WTC11 (cell line): ENCODE measurements at regions not wholly inside any gene's neighbourhood (a gene's known extent, or its start where the extent isn't known, plus 50 kb on each side); places are given as distances from the start of the nearest gene placed in this dataset.
A peak's percentile ranks its signal among the peaks of the same experiment; 100 is the strongest.

ENCODE experiments used
- ATAC-seq: fragments of 200-7000 bp; cut with Tn5 transposase; 2 replicates; pipeline ENCODE4 v1.10.0; 2021; ENCODE audit warnings: mild to moderate bottlenecking, moderate library complexity
- CTCF ChIA-PET: fragments of 300-600 bp; sonication (Branson Sonifier 250); formaldehyde crosslinking; loops from one replicate; lab custom pipeline; 2021; ENCODE audit warnings: antibody characterized with exemption; lab: Charles Lee
- POLR2A ChIA-PET: fragments of 350-600 bp; sonication (Branson Sonifier 250); formaldehyde crosslinking; loops from one replicate; lab custom pipeline; 2021; ENCODE audit warnings: antibody characterized with exemption; lab: Charles Lee
- DNase-seq: peaks from one replicate; pipeline ENCODE4 v3.0.0; 2021; ENCODE audit warnings: low spot score
- H3K27ac Mint-ChIP-seq: 2 replicates; pipeline ENCODE4 v1.8.0; 2021; ENCODE audit warnings: mixed read lengths
- H3K27me3 Mint-ChIP-seq: 2 replicates; pipeline ENCODE4 v1.8.0; 2021; ENCODE audit warnings: low read depth, mild to moderate bottlenecking, moderate library complexity, mixed read lengths
- H3K36me3 Mint-ChIP-seq: 2 replicates; pipeline ENCODE4 v1.8.0; 2021; ENCODE audit warnings: mixed read lengths
- H3K4me1 Mint-ChIP-seq: 2 replicates; pipeline ENCODE4 v1.8.0; 2022; ENCODE audit warnings: mixed read lengths
- H3K4me3 Mint-ChIP-seq: 2 replicates; pipeline ENCODE4 v1.8.0; 2021; ENCODE audit warnings: mild to moderate bottlenecking, moderate library complexity, mixed read lengths
- H3K9me3 Mint-ChIP-seq: 2 replicates; pipeline ENCODE4 v1.8.0; 2021; ENCODE audit warnings: mixed read lengths
- AR ChIP-seq: fragments of 250-450 bp; sonication (Bioruptor Pico); IDR thresholded peaks from 2 replicates; pipeline ENCODE4 v1.9.0; 2021; ENCODE audit warnings: mild to moderate bottlenecking
- ATF2 ChIP-seq: sonication (generic); formaldehyde crosslinking; IDR thresholded peaks from 2 replicates; pipeline ENCODE4 v1.8.1; 2022; ENCODE audit warnings: low read depth, missing genetic modification reagents, borderline replicate concordance
- ATF6 ChIP-seq: sonication (generic); formaldehyde crosslinking; IDR thresholded peaks from 2 replicates; pipeline ENCODE4 v1.8.1; 2023; ENCODE audit warnings: mild to moderate bottlenecking, missing genetic modification reagents
- CREM ChIP-seq: sonication (generic); formaldehyde crosslinking; IDR thresholded peaks from 2 replicates; pipeline ENCODE4 v1.8.1; 2022; ENCODE audit warnings: mild to moderate bottlenecking, missing genetic modification reagents, moderate library complexity
- FOXP1 ChIP-seq: sonication (generic); formaldehyde crosslinking; IDR thresholded peaks from 2 replicates; pipeline ENCODE4 v1.8.0; 2022; ENCODE audit warnings: missing genetic modification reagents, mild to moderate bottlenecking, moderate library complexity, borderline replicate concordance
- GABPB1 ChIP-seq: sonication (generic); formaldehyde crosslinking; IDR thresholded peaks from 2 replicates; pipeline ENCODE4 v1.8.1; 2023; ENCODE audit warnings: mild to moderate bottlenecking, missing genetic modification reagents
- GRHL2 ChIP-seq: fragments of 250-450 bp; sonication (Bioruptor Pico); IDR thresholded peaks from 2 replicates; pipeline ENCODE4 v1.8.0; 2022; ENCODE audit warnings: mild to moderate bottlenecking, moderate library complexity; ENCODE audit not compliant: insufficient replicate concordance, severe bottlenecking
- GTF2I ChIP-seq: fragments of 250-450 bp; sonication (Bioruptor Pico); conservative IDR thresholded peaks from 2 replicates; pipeline ENCODE4 v1.4.0; 2021; ENCODE audit warnings: mild to moderate bottlenecking
- JUN ChIP-seq: sonication (generic); formaldehyde crosslinking; IDR thresholded peaks from 2 replicates; pipeline ENCODE4 v1.8.0; 2023; ENCODE audit warnings: mild to moderate bottlenecking, missing genetic modification reagents
- MLX ChIP-seq: sonication (generic); formaldehyde crosslinking; IDR thresholded peaks from 2 replicates; pipeline ENCODE4 v1.8.1; 2023; ENCODE audit warnings: mild to moderate bottlenecking, missing genetic modification reagents, moderate library complexity
- MXD4 ChIP-seq: fragments of 250-450 bp; sonication (Bioruptor Pico); IDR thresholded peaks from 2 replicates; pipeline ENCODE4 v1.8.0; 2021; ENCODE audit warnings: mild to moderate bottlenecking, moderate library complexity, borderline replicate concordance
- MYBL2 ChIP-seq: sonication (generic); formaldehyde crosslinking; IDR thresholded peaks from 2 replicates; pipeline ENCODE4 v1.8.1; 2023; ENCODE audit warnings: mild to moderate bottlenecking, moderate library complexity, missing genetic modification reagents
- NFYB ChIP-seq: sonication (generic); formaldehyde crosslinking; conservative IDR thresholded peaks from 2 replicates; pipeline ENCODE4 v1.8.0; 2022; ENCODE audit warnings: low read depth, missing genetic modification reagents
- NR2C2 ChIP-seq: sonication (generic); formaldehyde crosslinking; IDR thresholded peaks from 2 replicates; pipeline ENCODE4 v1.8.0; 2022; ENCODE audit warnings: mild to moderate bottlenecking, missing genetic modification reagents
- NR3C1 ChIP-seq: sonication (generic); formaldehyde crosslinking; conservative IDR thresholded peaks from 2 replicates; pipeline ENCODE4 v1.8.1; 2023; ENCODE audit warnings: low read depth, mild to moderate bottlenecking, missing genetic modification reagents
- PRDM15 ChIP-seq: sonication (generic); formaldehyde crosslinking; IDR thresholded peaks from 2 replicates; pipeline ENCODE4 v1.8.0; 2022; ENCODE audit warnings: missing genetic modification reagents
- RELA ChIP-seq: sonication (generic); formaldehyde crosslinking; IDR thresholded peaks from 2 replicates; pipeline ENCODE4 v1.8.1; 2022; ENCODE audit warnings: missing genetic modification reagents, mild to moderate bottlenecking, borderline replicate concordance
- TEAD1 ChIP-seq: sonication (generic); formaldehyde crosslinking; IDR thresholded peaks from 2 replicates; pipeline ENCODE4 v1.8.0; 2022; ENCODE audit warnings: mild to moderate bottlenecking, missing genetic modification reagents
- USF1 ChIP-seq: sonication (generic); formaldehyde crosslinking; IDR thresholded peaks from 2 replicates; pipeline ENCODE4 v1.8.0; 2022; ENCODE audit warnings: mild to moderate bottlenecking, missing genetic modification reagents
- ZNF219 ChIP-seq: sonication (generic); formaldehyde crosslinking; IDR thresholded peaks from 2 replicates; pipeline ENCODE4 v1.8.0; 2023; ENCODE audit warnings: missing genetic modification reagents, mild to moderate bottlenecking, borderline replicate concordance
- ZNF317 ChIP-seq: sonication (generic); formaldehyde crosslinking; IDR thresholded peaks from 2 replicates; pipeline ENCODE4 v1.8.1; 2023; ENCODE audit warnings: low read depth, mild to moderate bottlenecking, moderate library complexity, missing genetic modification reagents, borderline replicate concordance
- ZNF416 ChIP-seq: fragments of 250-450 bp; sonication (Bioruptor Pico); IDR thresholded peaks from 2 replicates; pipeline ENCODE4 v1.9.0; 2021; ENCODE audit warnings: mild to moderate bottlenecking, inconsistent platforms

GRCh38 chr6:92849636-92850035, 569.7 kb downstream of the EPHA7 start:
- Mint-ChIP-seq H3K4me3 (no peak overlapping the region), H3K27ac (no peak overlapping the region)
- DNase-seq, result no peak
- POLR2A ChIA-PET, result no interaction called here
- CTCF ChIA-PET, result interaction anchor here (1.1 to 2.2 kb wide), 2 partner anchors 39 to 574 kb away, joined by 3 to 8 read pairs; no protein-coding TSS in a partner anchor
- TF ChIP-seq ZNF219 (CRISPR knock-in tag) (no peak), ATF6 (no peak), GABPB1 (no peak), FOXP1 (no peak), RELA (no peak), JUN (no peak), MXD4 (CRISPR knock-in tag) (no peak), NR2C2 (no peak), MYBL2 (CRISPR knock-in tag) (no peak), NR3C1 (no peak), NFYB (no peak)
- TF ChIP-seq, all 79 proteins: peak for 0
- Mint-ChIP-seq H3K4me1 (peaks cover 67% of the 10 kb centered on the region), H3K36me3 (no peaks in the 10 kb centered on the region), H3K9me3 (no peaks in the 10 kb centered on the region), H3K27me3 (peaks cover 79% of the 10 kb centered on the region)
- no peak for ATAC-seq

GRCh38 chr6:92848901-92849300, 570.5 kb downstream of the EPHA7 start:
- ChIA-PET POLR2A (no interaction called here), CTCF (interaction anchor here (1.1 to 2.2 kb wide), 2 partner anchors 38 to 574 kb away, joined by 3 to 8 read pairs; no protein-coding TSS in a partner anchor)
- peak; percentile 33 for ATAC-seq
- DNase-seq, result no peak
- H3K27ac Mint-ChIP-seq, result no peak overlapping the region
- TF ChIP-seq CREM (CRISPR knock-in tag), result no peak
- TF ChIP-seq MLX (CRISPR knock-in tag), result no peak
- TF ChIP-seq ZNF317 (CRISPR knock-in tag), result no peak
- peaks cover 84% of the 10 kb centered on the region for H3K27me3 Mint-ChIP-seq
- peak overlapping the region; percentile 8; the same call in 1 of the 2 replicates for H3K4me3 Mint-ChIP-seq
- peaks cover 67% of the 10 kb centered on the region for H3K4me1 Mint-ChIP-seq
- no peaks in the 10 kb centered on the region for H3K9me3 Mint-ChIP-seq
- no peaks in the 10 kb centered on the region for H3K36me3 Mint-ChIP-seq

- H3K27me3 Mint-ChIP-seq, result peaks cover 86% of the 10 kb centered on the region
- H3K36me3 Mint-ChIP-seq, result no peaks in the 10 kb centered on the region
- no peaks in the 10 kb centered on the region for H3K9me3 Mint-ChIP-seq
- CTCF ChIA-PET, result interaction anchor here (1.1 to 2.8 kb wide), 3 partner anchors 38 to 575 kb away, joined by 3 to 8 read pairs (median 6); no protein-coding TSS in a partner anchor
- H3K4me1 Mint-ChIP-seq, result peaks cover 65% of the 10 kb centered on the region
- H3K4me3 Mint-ChIP-seq, result peak overlapping the region; percentile 55
- ATAC-seq (peak; percentile 56), DNase-seq (no peak)
- POLR2A ChIA-PET, result no interaction called here
- H3K27ac Mint-ChIP-seq, result no peak overlapping the region
- TF ChIP-seq ZNF317 (CRISPR knock-in tag), result no peak
- no peak for TF ChIP-seq TEAD1
- no peak for TF ChIP-seq GTF2I (CRISPR knock-in tag)
- TF ChIP-seq PRDM15 (CRISPR knock-in tag), result no peak
- TF ChIP-seq GRHL2, result no peak
- no peak for TF ChIP-seq AR (CRISPR knock-in tag)
- no peak for TF ChIP-seq USF1 (CRISPR knock-in tag)
- TF ChIP-seq ZNF416 (CRISPR knock-in tag), result no peak
- no peak for TF ChIP-seq NR2C2
- TF ChIP-seq ATF2 (CRISPR knock-in tag), result no peak
- TF ChIP-seq NFYB, result no peak
These were observed 570.9 kb downstream of the EPHA7 start for GRCh38 chr6:92848459-92848858.
